Naive thymus-derived CD4-positive, alpha-beta T cell (primary cell): ENCODE measurements at regions not wholly inside any gene's neighbourhood (a gene's known extent, or its start where the extent isn't known, plus 50 kb on each side); places are given as distances from the start of the nearest gene placed in this dataset.

Experiments
- ATAC-seq: fragments of 150-1000 bp; cut with Tn5 transposase; 2 replicates; pipeline ENCODE4 v1.10.0; 2021; ENCODE audit warnings: mild to moderate bottlenecking, moderate library complexity
- CTCF ChIA-PET: fragments of 350-600 bp; sonication (Branson Sonifier 250); formaldehyde crosslinking; loops from one replicate; lab custom pipeline; 2021; ENCODE audit warnings: antibody characterized with exemption; lab: Charles Lee
- POLR2A ChIA-PET: fragments of 350-600 bp; sonication (Branson Sonifier 250); formaldehyde crosslinking; loops from one replicate; lab custom pipeline; 2021; ENCODE audit warnings: antibody characterized with exemption, inconsistent platforms; lab: Charles Lee
- DNase-seq, 9 donors: peaks; one replicate each; pipeline versions ENCODE4 v3.0.0 to v3.0.0-alpha.2; 2020 to 2022; ENCODE audit warnings: mixed read lengths in 1 of 9
- H3K27ac ChIP-seq: one replicate; pipeline ENCODE4 v1.7.0; 2013; ENCODE audit warnings: mild to moderate bottlenecking, low read depth, low read length, moderate library complexity
- H3K27me3 ChIP-seq, 2 donors: one replicate each; pipeline ENCODE4 v1.7.0; 2013; ENCODE audit warnings: low read length in 2 of 2, mild to moderate bottlenecking in 2 of 2, moderate library complexity in 2 of 2; ENCODE audit not compliant: control insufficient read depth in 2 of 2, insufficient read depth in 2 of 2
- H3K36me3 ChIP-seq, 3 experiments: 1 replicate in 2 of 3; 2 replicates in 1 of 3; pipeline ENCODE4 v1.7.0; 2013; ENCODE audit warnings: low read length in 3 of 3, mild to moderate bottlenecking in 3 of 3, moderate library complexity in 1 of 3; ENCODE audit not compliant: insufficient read depth in 3 of 3, control insufficient read depth in 2 of 3
- H3K4me1 ChIP-seq, 2 donors: one replicate each; pipeline ENCODE4 v1.7.0; 2013; ENCODE audit warnings: low read length in 2 of 2, mild to moderate bottlenecking in 2 of 2, moderate library complexity in 1 of 2; ENCODE audit not compliant: control insufficient read depth in 2 of 2, insufficient read depth in 2 of 2
- H3K4me3 ChIP-seq: 2 replicates; pipeline ENCODE4 v1.7.0; 2013; ENCODE audit warnings: mild to moderate bottlenecking, low read length
- H3K9me3 ChIP-seq, 3 experiments: 1 replicate in 2 of 3; 2 replicates in 1 of 3; pipeline ENCODE4 v1.7.0; 2013; ENCODE audit warnings: low read length in 3 of 3; ENCODE audit not compliant: control insufficient read depth in 2 of 3
- H3K27ac Mint-ChIP-seq, 9 donors: one replicate each; pipeline ENCODE4 v1.8.0; 2020 to 2022; ENCODE audit warnings: mixed read lengths in 9 of 9, mild to moderate bottlenecking in 8 of 9, moderate library complexity in 5 of 9, inconsistent platforms in 2 of 9
- H3K27me3 Mint-ChIP-seq, 5 donors: one replicate each; pipeline ENCODE4 v1.8.0; 2021 to 2022; ENCODE audit warnings: mixed read lengths in 5 of 5, mild to moderate bottlenecking in 1 of 5
- H3K36me3 Mint-ChIP-seq, 5 donors: one replicate each; pipeline ENCODE4 v1.8.0; 2020 to 2022; ENCODE audit warnings: mixed read lengths in 5 of 5, mild to moderate bottlenecking in 3 of 5, inconsistent platforms in 1 of 5
- H3K4me1 Mint-ChIP-seq, 7 donors: one replicate each; pipeline ENCODE4 v1.8.0; 2020 to 2022; ENCODE audit warnings: mixed read lengths in 7 of 7, mild to moderate bottlenecking in 3 of 7, inconsistent platforms in 1 of 7
- H3K4me3 Mint-ChIP-seq, 10 donors: one replicate each; pipeline ENCODE4 v1.8.0; 2020 to 2022; ENCODE audit warnings: mild to moderate bottlenecking in 10 of 10, mixed read lengths in 10 of 10, moderate library complexity in 6 of 10, inconsistent platforms in 2 of 10
- H3K9me3 Mint-ChIP-seq, 11 donors: one replicate each; pipeline ENCODE4 v1.8.0; 2020 to 2022; ENCODE audit warnings: mixed read lengths in 11 of 11, mild to moderate bottlenecking in 4 of 11, inconsistent platforms in 1 of 11, moderate library complexity in 1 of 11
- intact Hi-C, 2 donors: fragments of 100-400 bp; cut with micrococcal nuclease; formaldehyde crosslinking; loops; one replicate each; pipeline ENCODE4 v1.15.1; 2023

- CTCF ChIA-PET = no interaction called here
- Histone ChIP-seq H3K27me3 (no peaks in the 10 kb centered on the region), H3K4me1 (no peaks in the 10 kb centered on the region), H3K36me3 (no peaks in the 10 kb centered on the region), H3K9me3 (no peaks in the 10 kb centered on the region), H3K4me3 (no peak overlapping the region), H3K27ac (no peak overlapping the region)
- POLR2A ChIA-PET = no interaction called here
- Mint-ChIP-seq H3K27ac (no peak overlapping the region), H3K27me3 (no peaks in the 10 kb centered on the region), H3K4me1 (no peaks in the 10 kb centered on the region), H3K4me3 (no peak overlapping the region), H3K9me3 (peaks cover 0 to 17% (median 4%) of the 10 kb centered on the region in 11 donors), H3K36me3 (no peaks in the 10 kb centered on the region)
- intact Hi-C loops = no loop called here
- ATAC-seq = no peak
- DNase-seq = no peak
These were observed 366.0 kb downstream of the HTR1A start for GRCh38 chr5:63596254-63596653.

- Mint-ChIP-seq H3K4me3 (no peak overlapping the region), H3K36me3 (no peaks in the 10 kb centered on the region)
- POLR2A ChIA-PET = no interaction called here
These were observed 388.9 kb downstream of the HTR1A start for GRCh38 chr5:63573380-63573779.

DNA sequence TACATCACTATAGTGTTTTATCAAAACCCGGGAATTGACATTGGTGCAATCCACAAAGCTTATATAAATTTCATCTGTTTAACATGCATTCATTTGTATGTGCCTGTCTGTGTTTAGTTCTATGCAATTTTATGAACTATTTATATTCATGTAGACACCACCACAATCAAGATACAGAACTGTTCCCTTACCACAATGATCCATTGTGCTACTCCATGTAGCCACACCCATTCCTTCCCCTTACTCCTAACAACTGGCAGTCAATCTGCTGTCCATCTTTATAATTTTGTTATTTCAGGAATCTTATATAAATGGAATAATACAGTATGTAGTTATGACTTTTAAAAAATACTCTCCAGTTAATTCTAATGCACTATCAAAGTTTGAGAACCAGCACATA, 389.5 kb downstream of the HTR1A start:
- ATAC-seq (no peak), DNase-seq (no peak)
- peaks cover 0 to 6% (median under 1%) of the 10 kb centered on the region in 11 donors for H3K9me3 Mint-ChIP-seq
- intact Hi-C loops = no loop called here
- H3K4me3 Mint-ChIP-seq = no peak overlapping the region
- CTCF ChIA-PET = no interaction called here
- H3K27me3 Mint-ChIP-seq = no peaks in the 10 kb centered on the region
- no peaks in the 10 kb centered on the region for H3K27me3 ChIP-seq
- no peak overlapping the region for H3K27ac Mint-ChIP-seq
- POLR2A ChIA-PET = no interaction called here
- no peaks in the 10 kb centered on the region for H3K36me3 Mint-ChIP-seq
- no peaks in the 10 kb centered on the region for H3K4me1 ChIP-seq
- H3K27ac ChIP-seq = no peak overlapping the region
- H3K4me1 Mint-ChIP-seq = no peaks in the 10 kb centered on the region
- no peaks in the 10 kb centered on the region for H3K36me3 ChIP-seq
- H3K4me3 ChIP-seq = no peak overlapping the region
- H3K9me3 ChIP-seq = peaks cover 0 to 3% (median 0%) of the 10 kb centered on the region in 3 experiments

More at GRCh38 chr5:63573380-63573779, 388.9 kb downstream of the HTR1A start:
- Histone ChIP-seq H3K27me3 (no peaks in the 10 kb centered on the region), H3K36me3 (no peaks in the 10 kb centered on the region), H3K4me1 (no peaks in the 10 kb centered on the region), H3K4me3 (no peak overlapping the region), H3K9me3 (peaks cover 0 to 3% (median 0%) of the 10 kb centered on the region in 3 experiments), H3K27ac (no peak overlapping the region)
- Mint-ChIP-seq H3K9me3 (peaks cover 0 to 6% (median 0%) of the 10 kb centered on the region in 11 donors), H3K4me1 (no peaks in the 10 kb centered on the region), H3K27me3 (no peaks in the 10 kb centered on the region), H3K27ac (no peak overlapping the region)
- intact Hi-C loops = no loop called here
- ATAC-seq (no peak), DNase-seq (no peak)
- CTCF ChIA-PET = no interaction called here

DNA sequence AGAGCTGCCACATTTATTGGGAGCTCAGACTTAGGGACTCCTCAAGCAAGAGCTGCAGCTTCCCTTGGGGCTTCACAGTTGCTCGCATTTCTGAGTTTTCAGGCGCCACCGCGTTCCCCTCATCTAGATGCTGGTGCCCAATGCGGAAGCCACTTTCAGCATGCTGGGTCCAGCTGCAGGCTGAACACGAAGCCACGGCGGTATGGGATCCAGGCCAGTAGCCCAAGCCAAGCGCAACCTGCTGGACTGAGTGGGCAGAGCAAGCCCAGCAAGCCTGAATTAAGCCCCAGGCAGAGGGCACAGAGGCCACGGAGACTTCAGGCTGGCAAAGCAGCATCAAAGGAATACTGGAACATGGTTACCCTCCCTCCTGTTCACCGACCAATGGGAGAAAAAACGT, 391.5 kb downstream of the HTR1A start:
- DNase-seq (no peak), ATAC-seq (no peak)
- H3K4me3 ChIP-seq = no peak overlapping the region
- H3K4me1 Mint-ChIP-seq = no peaks in the 10 kb centered on the region
- no peaks in the 10 kb centered on the region for H3K36me3 Mint-ChIP-seq
- H3K27ac ChIP-seq = no peak overlapping the region
- H3K4me3 Mint-ChIP-seq = no peak overlapping the region
- no peaks in the 10 kb centered on the region for H3K4me1 ChIP-seq
- CTCF ChIA-PET = no interaction called here
- H3K9me3 ChIP-seq = peaks cover 0 to 3% (median 0%) of the 10 kb centered on the region in 3 experiments
- H3K27me3 ChIP-seq = no peaks in the 10 kb centered on the region
- H3K27ac Mint-ChIP-seq = no peak overlapping the region
- intact Hi-C loops = no loop called here
- POLR2A ChIA-PET = no interaction called here
- no peaks in the 10 kb centered on the region for H3K27me3 Mint-ChIP-seq
- no peaks in the 10 kb centered on the region for H3K36me3 ChIP-seq
- H3K9me3 Mint-ChIP-seq = peaks cover 0 to 9% (median 4%) of the 10 kb centered on the region in 11 donors

DNA sequence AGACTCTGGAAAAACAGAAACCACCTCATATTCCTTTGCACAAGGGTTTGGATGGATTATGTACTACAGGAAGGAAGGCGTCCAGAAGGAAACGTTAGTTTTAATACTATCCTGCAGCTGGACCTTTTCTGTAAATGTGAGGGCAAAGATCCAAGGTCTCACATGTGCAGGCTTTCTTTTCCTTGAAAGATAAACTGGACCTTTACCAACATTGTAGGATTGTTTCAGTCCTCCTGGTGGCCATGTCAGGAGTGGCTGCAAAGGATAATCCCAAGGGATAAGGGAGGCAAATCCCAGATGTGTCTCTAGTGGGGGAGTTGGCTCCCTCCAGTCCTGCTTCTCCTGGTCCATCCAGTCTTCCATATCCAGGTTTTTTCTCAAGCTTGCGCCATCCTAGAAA, 397.5 kb downstream of the HTR1A start:
- H3K9me3 ChIP-seq = peaks cover 0 to 11% (median 0%) of the 10 kb centered on the region in 3 experiments
- DNase-seq = no peak
- H3K9me3 Mint-ChIP-seq = peaks cover 1 to 29% (median 12%) of the 10 kb centered on the region in 11 donors
- H3K4me1 Mint-ChIP-seq = no peaks in the 10 kb centered on the region
- H3K27me3 ChIP-seq = no peaks in the 10 kb centered on the region
- no peak overlapping the region for H3K27ac Mint-ChIP-seq
- no peaks in the 10 kb centered on the region for H3K4me1 ChIP-seq
- ChIA-PET POLR2A (no interaction called here), CTCF (no interaction called here)
- no peaks in the 10 kb centered on the region for H3K36me3 Mint-ChIP-seq
- intact Hi-C loops = no loop called here
- no peak overlapping the region for H3K4me3 ChIP-seq
- no peaks in the 10 kb centered on the region for H3K27me3 Mint-ChIP-seq
- H3K36me3 ChIP-seq = no peaks in the 10 kb centered on the region
- H3K4me3 Mint-ChIP-seq = no peak overlapping the region
- no peak overlapping the region for H3K27ac ChIP-seq
- no peak for ATAC-seq

DNA sequence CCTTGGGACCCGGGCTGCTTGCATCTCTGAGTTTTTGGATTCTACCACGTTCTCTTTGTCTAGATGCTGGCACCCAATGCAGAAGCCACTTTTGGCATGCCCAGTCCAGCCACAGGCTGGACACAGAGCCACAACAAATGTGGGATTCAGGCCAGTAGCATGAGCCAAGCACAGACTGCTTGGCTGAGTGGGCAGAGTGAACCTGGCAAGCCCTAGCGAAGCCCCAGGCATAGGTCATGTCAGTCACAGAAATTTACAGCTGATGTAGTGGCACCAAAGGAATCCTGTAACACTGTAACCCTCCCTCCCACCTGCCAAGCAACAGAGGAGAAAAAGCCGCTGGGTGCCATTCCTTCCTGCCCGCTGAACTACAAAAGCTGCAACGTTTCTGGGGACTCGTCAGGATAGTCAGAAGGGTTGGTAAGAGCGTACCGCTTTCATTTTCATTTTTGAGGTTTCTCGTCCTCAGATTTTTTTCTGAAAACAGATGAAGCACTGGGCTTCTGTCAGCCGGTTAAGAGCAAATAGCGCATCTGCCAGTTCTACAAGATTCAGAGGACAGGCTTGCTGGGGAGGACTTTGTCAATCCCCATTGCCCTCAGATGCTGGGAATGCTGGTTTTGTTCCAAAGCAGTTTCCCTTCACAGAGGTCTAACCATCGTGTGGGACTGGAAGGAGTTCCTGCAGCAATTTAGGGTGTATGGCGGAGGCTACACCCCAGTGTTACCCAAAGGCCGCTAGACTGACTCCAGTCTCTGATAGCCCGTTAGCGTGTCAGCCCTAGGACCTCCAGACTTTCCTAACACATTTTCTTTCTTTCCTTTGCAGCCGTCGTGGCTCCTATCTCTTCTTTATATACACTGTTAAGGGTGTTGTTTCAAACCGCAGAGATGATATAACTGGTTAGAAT, 399.0 kb downstream of the HTR1A start:
- H3K9me3 ChIP-seq = peaks cover 0 to 11% (median 0%) of the 10 kb centered on the region in 3 experiments
- no peaks in the 10 kb centered on the region for H3K27me3 Mint-ChIP-seq
- no peak overlapping the region for H3K4me3 ChIP-seq
- H3K27me3 ChIP-seq = no peaks in the 10 kb centered on the region
- POLR2A ChIA-PET = no interaction called here
- DNase-seq = no peak
- H3K4me1 ChIP-seq = no peaks in the 10 kb centered on the region
- no peaks in the 10 kb centered on the region for H3K36me3 ChIP-seq
- peaks cover 3 to 26% (median 11%) of the 10 kb centered on the region in 11 donors for H3K9me3 Mint-ChIP-seq
- no peaks in the 10 kb centered on the region for H3K4me1 Mint-ChIP-seq
- H3K4me3 Mint-ChIP-seq = no peak overlapping the region
- ATAC-seq = no peak
- H3K36me3 Mint-ChIP-seq = no peaks in the 10 kb centered on the region
- H3K27ac Mint-ChIP-seq = no peak overlapping the region
- CTCF ChIA-PET = no interaction called here
- H3K27ac ChIP-seq = no peak overlapping the region
- intact Hi-C loops = no loop called here

- intact Hi-C loops = no loop called here
- Histone ChIP-seq H3K36me3 (no peaks in the 10 kb centered on the region), H3K27ac (no peak overlapping the region), H3K27me3 (no peaks in the 10 kb centered on the region), H3K4me1 (no peaks in the 10 kb centered on the region), H3K9me3 (no peaks in the 10 kb centered on the region), H3K4me3 (no peak overlapping the region)
- ChIA-PET POLR2A (no interaction called here), CTCF (no interaction called here)
- Mint-ChIP-seq H3K9me3 (peaks cover 0 to 8% (median 4%) of the 10 kb centered on the region in 11 donors), H3K4me3 (no peak overlapping the region), H3K36me3 (no peaks in the 10 kb centered on the region), H3K4me1 (no peaks in the 10 kb centered on the region), H3K27ac (no peak overlapping the region), H3K27me3 (no peaks in the 10 kb centered on the region)
- ATAC-seq (no peak), DNase-seq (no peak)
These were observed 406.4 kb downstream of the HTR1A start for GRCh38 chr5:63555874-63556273.
